ENCODE measurements at regions not wholly inside any gene's neighbourhood (a gene's known extent, or its start where the extent isn't known, plus 50 kb on each side); places are given as distances from the start of the nearest gene placed in this dataset.

- H3K9me3 ChIP-seq (ENCODE audit: insufficient read depth, low read length) = no peaks in the 10 kb centered on the region
- H3K4me3 ChIP-seq (ENCODE audit: insufficient read depth, low read length, poor library complexity, severe bottlenecking) = no peak overlapping the region
- H3K36me3 ChIP-seq (ENCODE audit: low read length) = no peaks in the 10 kb centered on the region
- no peak for TF ChIP-seq EZH2phosphoT487 (conservative IDR thresholded peaks at IDR 0.05; ENCODE audit: low read length)
- TF ChIP-seq CTCF (IDR thresholded peaks at IDR 0.05; ENCODE audit: insufficient read depth, low read length, poor library complexity, severe bottlenecking) = no peak
- H3K79me2 ChIP-seq (ENCODE audit: insufficient read depth, low read length) = no peaks in the 10 kb centered on the region
- no peaks in the 10 kb centered on the region for H3F3A ChIP-seq (ENCODE audit: insufficient read depth)
- no peaks in the 10 kb centered on the region for H3K9me2 ChIP-seq (replicated peaks; ENCODE audit: insufficient read depth, low read length)
- no peaks in the 10 kb centered on the region for H3K27me3 ChIP-seq (ENCODE audit: low read length)
- H3K27ac ChIP-seq (ENCODE audit: low read depth, low read length) = no peak overlapping the region
- no peaks in the 10 kb centered on the region for H4K20me1 ChIP-seq (ENCODE audit: low read depth, low read length)
- no peak overlapping the region for H3K9ac ChIP-seq (ENCODE audit: low read length)
- H2AFZ ChIP-seq (ENCODE audit: low read depth, low read length, severe bottlenecking) = no peak overlapping the region
- H3K4me2 ChIP-seq (ENCODE audit: low read depth, low read length, poor library complexity, severe bottlenecking) = no peak overlapping the region
Measured at GRCh38 chr9:81320909-81321482, 368.4 kb downstream of the TLE1 start.

GRCh38 chr9:81318571-81318970, 370.8 kb downstream of the TLE1 start:
- Histone ChIP-seq H3K4me2 (ENCODE audit: low read depth, low read length, poor library complexity, severe bottlenecking) (no peak overlapping the region), H3K27ac (ENCODE audit: low read depth, low read length) (no peak overlapping the region), H3K36me3 (ENCODE audit: low read length) (no peaks in the 10 kb centered on the region), H3K27me3 (ENCODE audit: low read length) (no peaks in the 10 kb centered on the region), H3K9ac (ENCODE audit: low read length) (no peak overlapping the region), H4K20me1 (ENCODE audit: low read depth, low read length) (no peaks in the 10 kb centered on the region), H3K79me2 (ENCODE audit: insufficient read depth, low read length) (no peaks in the 10 kb centered on the region), H3K9me2 (replicated peaks; ENCODE audit: insufficient read depth, low read length) (no peaks in the 10 kb centered on the region), H2AFZ (ENCODE audit: low read depth, low read length, severe bottlenecking) (no peak overlapping the region), H3F3A (ENCODE audit: insufficient read depth) (no peaks in the 10 kb centered on the region), H3K9me3 (ENCODE audit: insufficient read depth, low read length) (no peaks in the 10 kb centered on the region), H3K4me3 (ENCODE audit: insufficient read depth, low read length, poor library complexity, severe bottlenecking) (no peak overlapping the region)
- TF ChIP-seq CTCF (IDR thresholded peaks at IDR 0.05; ENCODE audit: insufficient read depth, low read length, poor library complexity, severe bottlenecking) (no peak), EZH2phosphoT487 (conservative IDR thresholded peaks at IDR 0.05; ENCODE audit: low read length) (no peak)

GRCh38 chr9:81317939-81318338, 371.4 kb downstream of the TLE1 start:
- H3K9me3 ChIP-seq (ENCODE audit: insufficient read depth, low read length) = no peaks in the 10 kb centered on the region
- no peak overlapping the region for H3K4me3 ChIP-seq (ENCODE audit: insufficient read depth, low read length, poor library complexity, severe bottlenecking)
- no peaks in the 10 kb centered on the region for H3F3A ChIP-seq (ENCODE audit: insufficient read depth)
- H3K27ac ChIP-seq (ENCODE audit: low read depth, low read length) = no peak overlapping the region
- TF ChIP-seq CTCF (IDR thresholded peaks at IDR 0.05; ENCODE audit: insufficient read depth, low read length, poor library complexity, severe bottlenecking) = no peak
- TF ChIP-seq EZH2phosphoT487 (conservative IDR thresholded peaks at IDR 0.05; ENCODE audit: low read length) = no peak
- H3K9me2 ChIP-seq (replicated peaks; ENCODE audit: insufficient read depth, low read length) = no peaks in the 10 kb centered on the region
- no peak overlapping the region for H2AFZ ChIP-seq (ENCODE audit: low read depth, low read length, severe bottlenecking)
- no peak overlapping the region for H3K9ac ChIP-seq (ENCODE audit: low read length)
- no peak overlapping the region for H3K4me2 ChIP-seq (ENCODE audit: low read depth, low read length, poor library complexity, severe bottlenecking)
- H3K27me3 ChIP-seq (ENCODE audit: low read length) = no peaks in the 10 kb centered on the region
- no peaks in the 10 kb centered on the region for H3K79me2 ChIP-seq (ENCODE audit: insufficient read depth, low read length)
- H3K36me3 ChIP-seq (ENCODE audit: low read length) = no peaks in the 10 kb centered on the region
- no peaks in the 10 kb centered on the region for H4K20me1 ChIP-seq (ENCODE audit: low read depth, low read length)
